Caco-2 (cell line): ENCODE measurements at regions not wholly inside any gene's neighbourhood (a gene's known extent, or its start where the extent isn't known, plus 50 kb on each side); places are given as distances from the start of the nearest gene placed in this dataset.

Experiments
- BruUV-seq: library from RNA; stranded (reverse); fragments of 400-500 nt; replicated peaks from 2 replicates; lab custom pipeline; 2021; lab: Mats Ljungman, UMichigan
- CTCF ChIA-PET: fragments of 300-600 bp; sonication (Branson Sonifier 250); formaldehyde crosslinking; loops from one replicate; lab custom pipeline; 2022; ENCODE audit warnings: antibody characterized with exemption; lab: Charles Lee
- POLR2A ChIA-PET: fragments of 300-600 bp; sonication (Branson Sonifier 250); formaldehyde crosslinking; loops from one replicate; lab custom pipeline; 2022; ENCODE audit warnings: antibody characterized with exemption; lab: Charles Lee
- DNase-seq, 2 experiments: peaks; one replicate each; pipeline versions ENCODE4 v3.0.0 to v3.0.0-alpha.2; 2020 to 2022
- H3K27me3 ChIP-seq: replicated peaks from 2 replicates; pipeline ENCODE4 v1.6.0; 2011; ENCODE audit warnings: low read length; ENCODE audit not compliant: control insufficient read depth, insufficient read depth
- H3K36me3 ChIP-seq: 2 replicates; pipeline ENCODE4 v1.5.1; 2011; ENCODE audit warnings: low read length; ENCODE audit not compliant: control insufficient read depth, insufficient read depth
- H3K4me1 ChIP-seq: fragments of 250-450 bp; sonication (Bioruptor Pico); 2 replicates; pipeline ENCODE4 v1.5.1; 2020; ENCODE audit warnings: mild to moderate bottlenecking
- H3K4me3 ChIP-seq: 2 replicates; pipeline ENCODE4 v1.5.1; 2011; ENCODE audit warnings: low read depth, mild to moderate bottlenecking, control low read depth, low read length
- H3K9me3 ChIP-seq: fragments of 250-450 bp; sonication (Bioruptor Pico); 2 replicates; pipeline ENCODE4 v1.5.1; 2020; ENCODE audit warnings: mild to moderate bottlenecking, moderate library complexity
- H3K27ac Mint-ChIP-seq: one replicate; pipeline ENCODE4 v1.8.0; 2022; ENCODE audit warnings: mixed read lengths; ENCODE audit not compliant: unreplicated experiment
- H3K27me3 Mint-ChIP-seq: one replicate; pipeline ENCODE4 v1.8.0; 2022; ENCODE audit warnings: mixed read lengths; ENCODE audit not compliant: insufficient read depth, unreplicated experiment
- H3K36me3 Mint-ChIP-seq: one replicate; pipeline ENCODE4 v1.8.0; 2022; ENCODE audit warnings: mild to moderate bottlenecking, mixed read lengths; ENCODE audit not compliant: insufficient read depth, unreplicated experiment
- H3K4me1 Mint-ChIP-seq: one replicate; pipeline ENCODE4 v1.8.0; 2022; ENCODE audit warnings: low read depth, mixed read lengths; ENCODE audit not compliant: unreplicated experiment
- H3K4me3 Mint-ChIP-seq: one replicate; pipeline ENCODE4 v1.8.0; 2022; ENCODE audit warnings: mild to moderate bottlenecking, moderate library complexity, mixed read lengths; ENCODE audit not compliant: unreplicated experiment
- H3K9me3 Mint-ChIP-seq: one replicate; pipeline ENCODE4 v1.8.0; 2022; ENCODE audit warnings: mixed read lengths; ENCODE audit not compliant: unreplicated experiment
- CTCF ChIP-seq, 2 experiments: fragments of 200-600 bp in 1 of 2; IDR thresholded peaks; 1 replicate in 1 of 2; 2 replicates in 1 of 2; pipeline versions ENCODE4 v1.5.1 to v1.8.0; 2011 to 2022; ENCODE audit warnings: antibody characterized with exemption in 1 of 2, control low read depth in 1 of 2, inconsistent platforms in 1 of 2, low read depth in 1 of 2, low read length in 1 of 2, mild to moderate bottlenecking in 1 of 2, moderate library complexity in 1 of 2; ENCODE audit not compliant: insufficient read depth in 1 of 2, severe bottlenecking in 1 of 2, unreplicated experiment in 1 of 2
- intact Hi-C: fragments of 100-400 bp; cut with micrococcal nuclease; formaldehyde crosslinking; loops from one replicate; pipeline ENCODE4 v1.10.0; 2022; ENCODE audit not compliant: unreplicated experiment

GRCh38 chr14:92254786-92255185, 68.2 kb upstream of the SLC24A4 start:
- CTCF ChIA-PET = no interaction called here
- no peak for TF ChIP-seq CTCF (IDR thresholded peaks at IDR 0.05; ENCODE audit: insufficient read depth in 1 of 2, low read depth in 1 of 2, low read length in 1 of 2, severe bottlenecking in 1 of 2, unreplicated experiment in 1 of 2)
- H3K27me3 Mint-ChIP-seq = peaks cover 33% of the 10 kb centered on the region

GRCh38 chr14:92258934-92259333, 64.0 kb upstream of the SLC24A4 start:
- Histone ChIP-seq H3K4me3 (no peak overlapping the region), H3K4me1 (no peaks in the 10 kb centered on the region), H3K36me3 (no peaks in the 10 kb centered on the region), H3K27me3 (no peaks in the 10 kb centered on the region), H3K9me3 (no peaks in the 10 kb centered on the region)
- Mint-ChIP-seq H3K4me1 (no peaks in the 10 kb centered on the region), H3K4me3 (no peak overlapping the region), H3K27me3 (peaks cover 13% of the 10 kb centered on the region), H3K9me3 (no peaks in the 10 kb centered on the region), H3K27ac (no peak overlapping the region), H3K36me3 (no peaks in the 10 kb centered on the region)
- ChIA-PET POLR2A (no interaction called here), CTCF (no interaction called here)
- no TSS peak for BruUV-seq
- DNase-seq = peak in 1 of 2 experiments; percentile 41
- intact Hi-C loops = no loop called here
- TF ChIP-seq CTCF (IDR thresholded peaks at IDR 0.05; ENCODE audit: insufficient read depth in 1 of 2, low read depth in 1 of 2, low read length in 1 of 2, severe bottlenecking in 1 of 2, unreplicated experiment in 1 of 2) = no peak

More at GRCh38 chr14:92254786-92255185, 68.2 kb upstream of the SLC24A4 start:
- no peaks in the 10 kb centered on the region for H3K4me1 Mint-ChIP-seq
- no peaks in the 10 kb centered on the region for H3K9me3 ChIP-seq
- POLR2A ChIA-PET = no interaction called here
- DNase-seq = no peak
- no peaks in the 10 kb centered on the region for H3K4me1 ChIP-seq
- H3K4me3 Mint-ChIP-seq = no peak overlapping the region
- no peaks in the 10 kb centered on the region for H3K36me3 ChIP-seq
- H3K9me3 Mint-ChIP-seq = no peaks in the 10 kb centered on the region
- no TSS peak for BruUV-seq
- no peaks in the 10 kb centered on the region; the same call in 1 of the 2 replicates for H3K27me3 ChIP-seq
- intact Hi-C loops = no loop called here
- no peak overlapping the region for H3K4me3 ChIP-seq
- H3K36me3 Mint-ChIP-seq = no peaks in the 10 kb centered on the region
- no peak overlapping the region for H3K27ac Mint-ChIP-seq

GRCh38 chr14:92259613-92260357, 63.2 kb upstream of the SLC24A4 start:
- BruUV-seq = no TSS peak
- no peaks in the 10 kb centered on the region for H3K4me1 Mint-ChIP-seq
- no peaks in the 10 kb centered on the region for H3K36me3 ChIP-seq
- H3K4me1 ChIP-seq = no peaks in the 10 kb centered on the region
- H3K27me3 ChIP-seq = no peaks in the 10 kb centered on the region
- H3K36me3 Mint-ChIP-seq = no peaks in the 10 kb centered on the region
- POLR2A ChIA-PET = no interaction called here
- no peaks in the 10 kb centered on the region for H3K9me3 Mint-ChIP-seq
- no peaks in the 10 kb centered on the region for H3K9me3 ChIP-seq
- H3K4me3 Mint-ChIP-seq = no peak overlapping the region
- intact Hi-C loops = no loop called here
- no peak for TF ChIP-seq CTCF (IDR thresholded peaks at IDR 0.05; ENCODE audit: insufficient read depth in 1 of 2, low read depth in 1 of 2, low read length in 1 of 2, severe bottlenecking in 1 of 2, unreplicated experiment in 1 of 2)
- no peak overlapping the region for H3K27ac Mint-ChIP-seq
- no peak overlapping the region for H3K4me3 ChIP-seq
- CTCF ChIA-PET = no interaction called here
- H3K27me3 Mint-ChIP-seq = peaks cover 9% of the 10 kb centered on the region
- no peak for DNase-seq
